ENCODE measurements at regions not wholly inside any gene's neighbourhood (a gene's known extent, or its start where the extent isn't known, plus 50 kb on each side); places are given as distances from the start of the nearest gene placed in this dataset.
"Not testable (repeated sequence)": the region's sequence is repeated elsewhere in the genome, so short reads cannot be mapped to it uniquely, and the experiment has no call there.

DNA sequence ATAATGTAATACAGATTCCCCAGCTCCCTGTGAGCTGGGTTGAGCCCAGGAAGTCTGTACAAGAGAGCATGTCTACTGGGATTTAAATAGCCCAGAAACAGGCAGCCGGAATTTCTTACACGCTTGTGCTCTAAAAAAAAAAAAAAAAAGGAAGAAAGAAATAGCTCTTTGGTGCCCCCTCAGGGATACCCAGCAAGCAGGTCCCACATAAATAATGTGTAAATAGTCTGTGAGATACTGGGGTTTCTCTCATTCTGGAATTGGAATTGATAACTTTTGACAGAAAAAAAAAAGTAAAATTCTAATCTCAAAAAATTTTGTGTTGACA is 81.4 kb upstream of the SEC22B start:
- H3K27ac ChIP-seq (ENCODE audit: low read length); H3K4me2 ChIP-seq (ENCODE audit: low read depth, low read length); H3F3A ChIP-seq (ENCODE audit: insufficient read depth, low read length); DNase-seq; H3K9me3 ChIP-seq (replicated peaks; ENCODE audit: insufficient read depth, low read length); H4K20me1 ChIP-seq (ENCODE audit: insufficient read depth, low read length); H3K27me3 ChIP-seq (replicated peaks; ENCODE audit: insufficient read depth, low read length); H2AFZ ChIP-seq (ENCODE audit: low read length); H3K79me2 ChIP-seq (ENCODE audit: low read length); H3K4me3 ChIP-seq (ENCODE audit: low read length); H3K36me3 ChIP-seq (replicated peaks; ENCODE audit: insufficient read depth, low read length); H3K9ac ChIP-seq (ENCODE audit: low read length); H3K4me1 ChIP-seq (ENCODE audit: low read length); H3K9me2 ChIP-seq (replicated peaks; ENCODE audit: insufficient read depth, low read length): not testable (repeated sequence)

DNA sequence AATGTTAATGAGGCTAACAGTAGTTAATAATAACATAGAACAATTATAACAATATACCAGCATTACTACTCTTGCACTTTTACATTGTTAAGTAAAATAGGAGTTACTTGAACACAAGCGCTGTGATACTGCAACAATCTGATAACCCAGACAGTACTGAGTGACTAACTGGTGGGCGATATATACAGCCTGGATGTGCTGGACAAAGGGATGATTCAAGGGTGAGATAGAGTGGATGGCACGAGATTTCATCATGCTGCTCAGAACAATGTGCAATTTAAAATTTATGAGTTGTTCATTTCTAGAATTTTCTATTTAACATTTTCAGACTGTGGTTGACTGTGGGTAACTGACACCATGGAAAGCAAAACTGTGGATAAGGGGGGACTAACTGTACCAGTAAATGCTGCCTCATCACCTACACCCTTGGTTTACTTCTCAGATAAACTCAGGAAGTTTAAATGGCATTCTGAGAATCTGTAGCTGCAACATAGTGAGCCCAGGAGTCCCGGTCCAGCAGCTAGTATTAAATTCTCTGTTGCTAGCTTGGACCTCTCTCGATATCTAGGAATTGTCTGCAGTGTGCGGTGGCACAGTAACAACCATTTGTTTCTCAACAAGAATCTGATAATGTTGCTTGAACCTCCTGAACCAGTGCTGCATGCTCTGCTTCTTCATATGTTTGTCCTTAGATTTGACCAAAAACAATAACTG is 80.9 kb upstream of the SEC22B start:
- H3K4me2 ChIP-seq (ENCODE audit: low read depth, low read length); H3K4me1 ChIP-seq (ENCODE audit: low read length); H4K20me1 ChIP-seq (ENCODE audit: insufficient read depth, low read length); H3K27ac ChIP-seq (ENCODE audit: low read length); H3K27me3 ChIP-seq (replicated peaks; ENCODE audit: insufficient read depth, low read length); H3F3A ChIP-seq (ENCODE audit: insufficient read depth, low read length); H2AFZ ChIP-seq (ENCODE audit: low read length); H3K9me3 ChIP-seq (replicated peaks; ENCODE audit: insufficient read depth, low read length); DNase-seq; H3K9me2 ChIP-seq (replicated peaks; ENCODE audit: insufficient read depth, low read length); H3K79me2 ChIP-seq (ENCODE audit: low read length); H3K9ac ChIP-seq (ENCODE audit: low read length); H3K4me3 ChIP-seq (ENCODE audit: low read length); H3K36me3 ChIP-seq (replicated peaks; ENCODE audit: insufficient read depth, low read length): not testable (repeated sequence)

DNA sequence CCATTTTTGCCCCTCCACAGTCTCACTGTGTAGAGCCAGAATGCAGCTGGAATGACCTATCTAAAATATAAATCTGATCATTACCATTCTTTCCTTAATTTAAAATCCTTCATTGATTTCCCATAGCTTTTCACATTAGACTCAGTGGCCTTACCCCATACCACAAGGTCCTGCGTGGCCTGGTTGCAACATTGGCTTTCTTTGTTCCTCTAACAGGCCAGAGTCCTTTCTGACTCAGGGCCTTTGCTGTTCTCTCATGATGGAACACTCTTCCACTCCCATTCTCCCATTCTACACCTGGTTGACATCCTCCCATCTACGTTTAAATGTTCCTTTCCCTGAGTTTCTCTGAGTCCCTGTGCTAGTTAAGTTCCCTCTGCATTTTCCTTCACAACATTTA is 74.4 kb upstream of the SEC22B start:
- not testable (repeated sequence) for DNase-seq; H3K27me3 ChIP-seq (replicated peaks; ENCODE audit: insufficient read depth, low read length); H3K4me3 ChIP-seq (ENCODE audit: low read length); H3K9me2 ChIP-seq (replicated peaks; ENCODE audit: insufficient read depth, low read length); H4K20me1 ChIP-seq (ENCODE audit: insufficient read depth, low read length); H3K4me2 ChIP-seq (ENCODE audit: low read depth, low read length); H3K79me2 ChIP-seq (ENCODE audit: low read length); H3K27ac ChIP-seq (ENCODE audit: low read length); H2AFZ ChIP-seq (ENCODE audit: low read length); H3K9me3 ChIP-seq (replicated peaks; ENCODE audit: insufficient read depth, low read length); H3F3A ChIP-seq (ENCODE audit: insufficient read depth, low read length); H3K36me3 ChIP-seq (replicated peaks; ENCODE audit: insufficient read depth, low read length); H3K9ac ChIP-seq (ENCODE audit: low read length); H3K4me1 ChIP-seq (ENCODE audit: low read length)

DNA sequence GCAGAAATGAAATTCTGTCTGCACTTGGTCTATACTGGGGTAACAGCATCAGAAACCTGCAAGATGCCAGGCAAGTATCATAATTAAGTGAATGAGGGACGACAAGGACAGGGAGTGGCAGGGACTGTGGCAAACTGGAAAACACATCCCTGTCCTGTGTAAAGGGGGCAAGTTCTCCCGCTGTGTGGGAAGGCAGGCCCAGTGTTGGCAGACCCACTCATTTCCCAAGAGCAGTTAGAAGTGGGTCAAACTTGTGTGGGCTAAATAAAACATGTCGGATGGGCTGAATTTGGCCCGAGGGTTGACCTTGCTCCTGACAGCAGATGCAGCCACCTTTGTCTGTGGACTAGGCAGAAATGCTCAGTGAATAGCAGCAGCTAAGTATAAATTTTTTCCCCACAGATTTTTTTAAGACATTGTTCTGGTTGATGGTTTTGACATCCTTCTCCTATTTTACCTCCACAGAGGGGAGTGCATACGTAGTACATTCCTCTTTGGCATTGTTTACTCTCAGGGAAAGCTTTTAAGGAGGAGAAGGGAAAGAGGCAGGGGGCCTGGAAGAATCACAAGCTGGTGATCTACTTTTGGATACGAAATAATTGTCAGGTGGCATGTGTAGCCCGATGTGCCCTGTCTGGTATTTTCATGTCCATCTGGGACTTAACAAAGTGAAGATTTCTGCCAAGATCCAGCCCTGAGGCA is 72.6 kb upstream of the SEC22B start:
- H3K9ac ChIP-seq (ENCODE audit: low read length); H3K79me2 ChIP-seq (ENCODE audit: low read length); H3K4me2 ChIP-seq (ENCODE audit: low read depth, low read length); H3K9me2 ChIP-seq (replicated peaks; ENCODE audit: insufficient read depth, low read length); DNase-seq; H3F3A ChIP-seq (ENCODE audit: insufficient read depth, low read length); H3K4me3 ChIP-seq (ENCODE audit: low read length); H2AFZ ChIP-seq (ENCODE audit: low read length); H3K9me3 ChIP-seq (replicated peaks; ENCODE audit: insufficient read depth, low read length); H3K27ac ChIP-seq (ENCODE audit: low read length); H3K36me3 ChIP-seq (replicated peaks; ENCODE audit: insufficient read depth, low read length); H3K27me3 ChIP-seq (replicated peaks; ENCODE audit: insufficient read depth, low read length); H4K20me1 ChIP-seq (ENCODE audit: insufficient read depth, low read length); H3K4me1 ChIP-seq (ENCODE audit: low read length): not testable (repeated sequence)

DNA sequence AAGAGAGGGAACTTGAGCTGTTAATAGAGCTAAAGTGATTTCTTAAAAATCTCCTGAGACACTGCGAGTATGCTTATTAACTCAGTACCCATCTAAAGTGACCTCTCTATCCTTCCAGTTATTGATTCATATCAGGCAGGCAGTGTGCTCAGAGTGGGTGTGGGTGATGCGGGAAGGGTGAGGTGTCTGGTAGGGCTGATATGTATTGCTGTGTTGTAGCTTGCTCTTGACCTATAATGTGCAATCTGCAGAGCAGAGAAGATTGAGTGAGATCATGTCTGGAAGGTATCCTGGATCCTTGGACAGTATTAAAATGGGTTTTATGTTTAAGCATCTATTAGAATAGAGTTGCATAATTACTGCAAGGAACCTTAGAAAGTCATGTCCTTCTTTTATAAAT is 71.9 kb upstream of the SEC22B start:
- not testable (repeated sequence) for H3K27me3 ChIP-seq (replicated peaks; ENCODE audit: insufficient read depth, low read length); H3K9me3 ChIP-seq (replicated peaks; ENCODE audit: insufficient read depth, low read length); H3K79me2 ChIP-seq (ENCODE audit: low read length)

DNA sequence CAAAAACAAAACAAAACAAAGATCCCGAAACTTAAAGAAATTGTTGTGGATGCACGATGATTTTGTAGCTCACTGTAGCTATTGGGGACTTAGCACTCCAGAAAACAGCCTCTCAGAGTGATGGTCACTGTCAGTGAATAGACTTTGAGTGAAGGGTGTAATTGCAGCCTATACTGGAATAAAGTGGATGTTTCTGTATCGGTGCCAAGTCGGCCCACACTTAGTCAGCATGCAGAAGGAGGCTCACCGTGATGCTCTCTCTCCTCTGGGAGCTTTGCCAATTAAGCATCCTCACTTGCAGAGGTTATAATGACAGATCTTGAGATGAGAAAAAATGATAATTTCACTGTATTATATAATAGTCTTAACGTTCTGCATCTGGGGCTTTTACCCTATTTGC is 67.5 kb upstream of the SEC22B start:
- H3K27ac ChIP-seq (ENCODE audit: low read length); H3K9me3 ChIP-seq (replicated peaks; ENCODE audit: insufficient read depth, low read length); H3K9ac ChIP-seq (ENCODE audit: low read length); H2AFZ ChIP-seq (ENCODE audit: low read length); H3K79me2 ChIP-seq (ENCODE audit: low read length); H3K36me3 ChIP-seq (replicated peaks; ENCODE audit: insufficient read depth, low read length); H3F3A ChIP-seq (ENCODE audit: insufficient read depth, low read length); H3K9me2 ChIP-seq (replicated peaks; ENCODE audit: insufficient read depth, low read length); H3K4me3 ChIP-seq (ENCODE audit: low read length); H3K4me2 ChIP-seq (ENCODE audit: low read depth, low read length); H3K27me3 ChIP-seq (replicated peaks; ENCODE audit: insufficient read depth, low read length); H4K20me1 ChIP-seq (ENCODE audit: insufficient read depth, low read length); H3K4me1 ChIP-seq (ENCODE audit: low read length); DNase-seq: not testable (repeated sequence)

More for the DNA sequence above, 71.9 kb upstream of the SEC22B start:
- not testable (repeated sequence) for H4K20me1 ChIP-seq (ENCODE audit: insufficient read depth, low read length); H3K4me3 ChIP-seq (ENCODE audit: low read length); H3K4me1 ChIP-seq (ENCODE audit: low read length); H3K27ac ChIP-seq (ENCODE audit: low read length); H2AFZ ChIP-seq (ENCODE audit: low read length); H3F3A ChIP-seq (ENCODE audit: insufficient read depth, low read length); H3K9ac ChIP-seq (ENCODE audit: low read length); H3K4me2 ChIP-seq (ENCODE audit: low read depth, low read length); H3K36me3 ChIP-seq (replicated peaks; ENCODE audit: insufficient read depth, low read length); DNase-seq; H3K9me2 ChIP-seq (replicated peaks; ENCODE audit: insufficient read depth, low read length)

DNA sequence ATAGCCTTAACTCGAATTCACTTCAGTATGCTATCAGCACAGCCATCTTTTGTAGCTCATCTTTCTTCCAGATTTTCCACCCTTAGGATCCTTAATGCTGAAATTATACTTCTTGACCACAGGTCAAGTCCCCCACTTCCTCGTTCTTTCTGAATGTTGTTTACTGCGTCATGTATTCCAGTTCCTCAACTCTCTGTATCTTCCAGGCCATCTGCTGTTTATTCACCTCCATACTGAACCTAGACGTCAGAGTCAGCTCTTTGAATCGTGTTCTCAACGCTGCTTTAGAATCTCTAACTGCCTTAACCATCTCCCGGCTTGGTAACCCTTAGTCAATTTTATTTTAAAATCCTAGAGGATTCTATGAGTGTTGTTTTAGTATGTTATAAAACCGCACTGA is 66.3 kb upstream of the SEC22B start:
- DNase-seq; H3K27ac ChIP-seq (ENCODE audit: low read length); H3K27me3 ChIP-seq (replicated peaks; ENCODE audit: insufficient read depth, low read length): not testable (repeated sequence)

DNA sequence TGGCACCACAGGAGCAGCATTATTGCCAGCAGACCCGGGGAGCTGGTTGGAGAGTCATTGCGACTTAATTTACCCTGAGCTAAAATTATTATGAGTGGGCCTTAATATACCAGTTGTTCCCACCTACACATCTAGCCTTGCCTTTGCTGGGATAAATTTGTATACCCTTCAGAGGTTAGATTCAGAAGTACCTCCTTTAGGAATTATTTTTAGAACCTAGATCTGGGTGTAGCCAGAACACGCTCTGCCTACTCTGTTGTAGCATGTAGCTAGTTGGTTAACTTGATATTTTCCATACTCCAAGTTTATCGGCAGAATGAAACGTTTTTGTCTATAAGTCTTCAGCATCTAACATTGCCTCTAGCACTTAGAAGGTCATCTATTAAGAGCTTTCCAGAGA is 65.5 kb upstream of the SEC22B start:
- H3K4me3 ChIP-seq (ENCODE audit: low read length); H3K9me2 ChIP-seq (replicated peaks; ENCODE audit: insufficient read depth, low read length); H3K27me3 ChIP-seq (replicated peaks; ENCODE audit: insufficient read depth, low read length); H3K79me2 ChIP-seq (ENCODE audit: low read length); H3K4me1 ChIP-seq (ENCODE audit: low read length); H3K27ac ChIP-seq (ENCODE audit: low read length); DNase-seq; H2AFZ ChIP-seq (ENCODE audit: low read length); H3K36me3 ChIP-seq (replicated peaks; ENCODE audit: insufficient read depth, low read length); H4K20me1 ChIP-seq (ENCODE audit: insufficient read depth, low read length); H3K9me3 ChIP-seq (replicated peaks; ENCODE audit: insufficient read depth, low read length); H3F3A ChIP-seq (ENCODE audit: insufficient read depth, low read length); H3K4me2 ChIP-seq (ENCODE audit: low read depth, low read length); H3K9ac ChIP-seq (ENCODE audit: low read length): not testable (repeated sequence)

More for the DNA sequence above, 66.3 kb upstream of the SEC22B start:
- H3F3A ChIP-seq (ENCODE audit: insufficient read depth, low read length); H3K4me2 ChIP-seq (ENCODE audit: low read depth, low read length); H3K9me3 ChIP-seq (replicated peaks; ENCODE audit: insufficient read depth, low read length); H3K4me1 ChIP-seq (ENCODE audit: low read length); H3K79me2 ChIP-seq (ENCODE audit: low read length); H4K20me1 ChIP-seq (ENCODE audit: insufficient read depth, low read length); H3K9ac ChIP-seq (ENCODE audit: low read length); H2AFZ ChIP-seq (ENCODE audit: low read length); H3K9me2 ChIP-seq (replicated peaks; ENCODE audit: insufficient read depth, low read length); H3K4me3 ChIP-seq (ENCODE audit: low read length); H3K36me3 ChIP-seq (replicated peaks; ENCODE audit: insufficient read depth, low read length): not testable (repeated sequence)

Data from MM.1S (cell line).